Neural crest cell (in vitro differentiated cells): ENCODE measurements at regions not wholly inside any gene's neighbourhood (a gene's known extent, or its start where the extent isn't known, plus 50 kb on each side); places are given as distances from the start of the nearest gene placed in this dataset.

Source experiments
- DNase-seq: peaks from one replicate; pipeline ENCODE4 v3.0.0; 2021; ENCODE audit warnings: low read depth, mixed read lengths, low spot score
- H3K27ac Mint-ChIP-seq: one replicate; pipeline ENCODE4 v1.8.0; 2021; ENCODE audit warnings: mild to moderate bottlenecking, mixed read lengths; ENCODE audit not compliant: unreplicated experiment
- H3K27me3 Mint-ChIP-seq: 2 replicates; pipeline ENCODE4 v1.8.0; 2021; ENCODE audit warnings: low read depth, mild to moderate bottlenecking, mixed read lengths
- H3K36me3 Mint-ChIP-seq: 2 replicates; pipeline ENCODE4 v1.8.0; 2021; ENCODE audit warnings: low read depth, mild to moderate bottlenecking, mixed read lengths
- H3K4me1 Mint-ChIP-seq: 2 replicates; pipeline ENCODE4 v1.8.0; 2021; ENCODE audit warnings: mixed read lengths
- H3K4me3 Mint-ChIP-seq: one replicate; pipeline ENCODE4 v1.8.0; 2021; ENCODE audit warnings: mild to moderate bottlenecking, mixed read lengths
- H3K9me3 Mint-ChIP-seq: 2 replicates; pipeline ENCODE4 v1.8.0; 2021; ENCODE audit warnings: mixed read lengths
- TF ChIP-seq, protein P1 (sequence below): fragments of 200-600 bp; sonication (generic); conservative IDR thresholded peaks from 2 replicates; pipeline ENCODE4 v1.5.0; 2021; ENCODE audit warnings: antibody characterized with exemption, mild to moderate bottlenecking

GRCh38 chr9:38179965-38180364 is 110.9 kb upstream of the SHB start:
- no peaks in the 10 kb centered on the region for H3K27me3 Mint-ChIP-seq
- no peak for DNase-seq
- no peak overlapping the region for H3K27ac Mint-ChIP-seq
- H3K9me3 Mint-ChIP-seq = peaks cover 2% of the 10 kb centered on the region
- no peaks in the 10 kb centered on the region for H3K4me1 Mint-ChIP-seq
- TF ChIP-seq, protein P1, sequence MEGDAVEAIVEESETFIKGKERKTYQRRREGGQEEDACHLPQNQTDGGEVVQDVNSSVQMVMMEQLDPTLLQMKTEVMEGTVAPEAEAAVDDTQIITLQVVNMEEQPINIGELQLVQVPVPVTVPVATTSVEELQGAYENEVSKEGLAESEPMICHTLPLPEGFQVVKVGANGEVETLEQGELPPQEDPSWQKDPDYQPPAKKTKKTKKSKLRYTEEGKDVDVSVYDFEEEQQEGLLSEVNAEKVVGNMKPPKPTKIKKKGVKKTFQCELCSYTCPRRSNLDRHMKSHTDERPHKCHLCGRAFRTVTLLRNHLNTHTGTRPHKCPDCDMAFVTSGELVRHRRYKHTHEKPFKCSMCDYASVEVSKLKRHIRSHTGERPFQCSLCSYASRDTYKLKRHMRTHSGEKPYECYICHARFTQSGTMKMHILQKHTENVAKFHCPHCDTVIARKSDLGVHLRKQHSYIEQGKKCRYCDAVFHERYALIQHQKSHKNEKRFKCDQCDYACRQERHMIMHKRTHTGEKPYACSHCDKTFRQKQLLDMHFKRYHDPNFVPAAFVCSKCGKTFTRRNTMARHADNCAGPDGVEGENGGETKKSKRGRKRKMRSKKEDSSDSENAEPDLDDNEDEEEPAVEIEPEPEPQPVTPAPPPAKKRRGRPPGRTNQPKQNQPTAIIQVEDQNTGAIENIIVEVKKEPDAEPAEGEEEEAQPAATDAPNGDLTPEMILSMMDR = no peak
- H3K4me3 Mint-ChIP-seq = no peak overlapping the region
- no peaks in the 10 kb centered on the region for H3K36me3 Mint-ChIP-seq

- no peaks in the 10 kb centered on the region for H3K36me3 Mint-ChIP-seq
- no peak overlapping the region for H3K4me3 Mint-ChIP-seq
- peaks cover 2% of the 10 kb centered on the region for H3K9me3 Mint-ChIP-seq
- H3K27me3 Mint-ChIP-seq = no peaks in the 10 kb centered on the region
- no peak for DNase-seq
- H3K4me1 Mint-ChIP-seq = no peaks in the 10 kb centered on the region
- TF ChIP-seq, protein P1 = no peak
- no peak overlapping the region for H3K27ac Mint-ChIP-seq
Observed at GRCh38 chr9:38178237-38178636, 109.2 kb upstream of the SHB start.

DNA sequence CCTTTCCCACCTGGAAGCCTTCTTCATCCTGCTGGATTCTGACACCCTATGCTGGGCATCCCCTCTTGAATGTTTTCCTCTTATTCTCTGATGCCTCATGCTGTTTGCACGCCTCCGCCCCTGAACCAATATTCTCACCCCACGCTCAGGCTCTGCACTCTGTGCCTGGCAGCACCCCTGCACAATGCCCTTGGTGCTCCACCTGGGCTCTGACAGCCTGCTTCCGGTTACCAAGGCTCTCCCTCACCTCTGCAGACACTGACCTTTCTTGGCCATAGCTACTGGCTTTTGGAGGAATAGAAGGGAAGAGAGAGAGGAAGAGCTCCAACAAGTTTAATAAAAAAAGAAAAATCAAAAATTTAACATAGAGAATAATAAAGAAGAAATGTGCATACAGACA is 108.7 kb upstream of the SHB start:
- Mint-ChIP-seq H3K4me1 (no peaks in the 10 kb centered on the region), H3K27ac (no peak overlapping the region), H3K27me3 (no peaks in the 10 kb centered on the region), H3K36me3 (no peaks in the 10 kb centered on the region), H3K9me3 (peaks cover 2% of the 10 kb centered on the region), H3K4me3 (no peak overlapping the region)
- no peak for DNase-seq
- TF ChIP-seq, protein P1 = no peak

DNA sequence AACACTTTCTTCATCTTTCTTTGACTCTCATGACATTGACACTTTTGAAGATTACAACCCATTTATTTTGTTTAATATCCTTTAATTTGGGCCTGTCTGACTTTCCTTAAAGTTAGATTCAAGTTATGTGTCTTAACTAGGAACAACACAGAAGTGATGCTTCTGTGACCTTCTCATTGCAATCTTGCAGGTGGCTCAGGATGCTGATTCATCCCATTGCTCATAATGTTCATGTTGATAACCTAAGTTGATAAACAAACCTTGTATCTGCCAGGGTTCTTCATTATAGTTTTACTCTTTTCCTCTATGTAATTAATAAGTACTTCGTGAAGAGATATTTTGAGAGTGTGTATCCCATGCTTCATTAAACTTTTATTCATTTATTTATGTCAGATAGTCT is 107.2 kb upstream of the SHB start:
- Mint-ChIP-seq H3K4me3 (no peak overlapping the region), H3K36me3 (peaks cover 5% of the 10 kb centered on the region), H3K4me1 (peaks cover 4% of the 10 kb centered on the region), H3K27ac (no peak overlapping the region), H3K9me3 (peaks cover 8% of the 10 kb centered on the region), H3K27me3 (no peaks in the 10 kb centered on the region)
- DNase-seq = no peak
- TF ChIP-seq, protein P1 = no peak

- H3K4me3 Mint-ChIP-seq = no peak overlapping the region
- H3K36me3 Mint-ChIP-seq = peaks cover 7% of the 10 kb centered on the region
- DNase-seq = no peak
Observed at GRCh38 chr9:38175423-38175822, 106.4 kb upstream of the SHB start.

More at GRCh38 chr9:38175423-38175822, 106.4 kb upstream of the SHB start:
- Mint-ChIP-seq H3K27me3 (no peaks in the 10 kb centered on the region), H3K9me3 (peaks cover 12% of the 10 kb centered on the region), H3K4me1 (peaks cover 4% of the 10 kb centered on the region), H3K27ac (no peak overlapping the region)
- TF ChIP-seq, protein P1 = no peak
